GM12875 (cell line): ENCODE measurements at regions not wholly inside any gene's neighbourhood (a gene's known extent, or its start where the extent isn't known, plus 50 kb on each side); places are given as distances from the start of the nearest gene placed in this dataset.

ENCODE experiments used
- H3K4me3 ChIP-seq: one replicate; pipeline ENCODE4 v1.5.1; 2011; ENCODE audit warnings: low read depth, low read length, control low read depth
- TF ChIP-seq, protein P1 (sequence below): IDR thresholded peaks from 2 replicates; pipeline ENCODE4 v1.5.1; 2011; ENCODE audit warnings: low read depth, mild to moderate bottlenecking, control low read depth, inconsistent platforms, low read length, moderate library complexity, borderline replicate concordance; ENCODE audit not compliant: insufficient read depth

DNA sequence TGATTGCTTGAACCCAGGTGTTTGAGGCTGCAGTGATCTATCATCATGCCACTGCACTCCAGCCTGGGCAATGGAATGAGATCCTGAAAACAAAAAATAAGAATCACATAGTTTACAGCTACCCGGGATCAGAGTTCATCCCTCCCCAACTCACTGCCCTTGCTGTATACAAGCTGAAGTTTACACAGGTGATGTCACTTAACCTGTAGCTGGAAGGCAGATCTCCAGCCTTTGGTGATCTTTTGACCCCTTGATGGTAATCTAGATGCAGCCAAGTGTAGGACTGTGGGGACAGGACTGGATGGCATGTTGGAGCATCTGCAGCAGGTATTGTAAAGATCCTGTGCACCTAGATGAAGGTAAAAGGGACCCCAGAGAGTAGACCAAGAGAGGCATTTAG, 66.7 kb upstream of the SLC14A2 start:
- TF ChIP-seq, protein P1, sequence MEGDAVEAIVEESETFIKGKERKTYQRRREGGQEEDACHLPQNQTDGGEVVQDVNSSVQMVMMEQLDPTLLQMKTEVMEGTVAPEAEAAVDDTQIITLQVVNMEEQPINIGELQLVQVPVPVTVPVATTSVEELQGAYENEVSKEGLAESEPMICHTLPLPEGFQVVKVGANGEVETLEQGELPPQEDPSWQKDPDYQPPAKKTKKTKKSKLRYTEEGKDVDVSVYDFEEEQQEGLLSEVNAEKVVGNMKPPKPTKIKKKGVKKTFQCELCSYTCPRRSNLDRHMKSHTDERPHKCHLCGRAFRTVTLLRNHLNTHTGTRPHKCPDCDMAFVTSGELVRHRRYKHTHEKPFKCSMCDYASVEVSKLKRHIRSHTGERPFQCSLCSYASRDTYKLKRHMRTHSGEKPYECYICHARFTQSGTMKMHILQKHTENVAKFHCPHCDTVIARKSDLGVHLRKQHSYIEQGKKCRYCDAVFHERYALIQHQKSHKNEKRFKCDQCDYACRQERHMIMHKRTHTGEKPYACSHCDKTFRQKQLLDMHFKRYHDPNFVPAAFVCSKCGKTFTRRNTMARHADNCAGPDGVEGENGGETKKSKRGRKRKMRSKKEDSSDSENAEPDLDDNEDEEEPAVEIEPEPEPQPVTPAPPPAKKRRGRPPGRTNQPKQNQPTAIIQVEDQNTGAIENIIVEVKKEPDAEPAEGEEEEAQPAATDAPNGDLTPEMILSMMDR: no peak
- no peak overlapping the region for H3K4me3 ChIP-seq

DNA sequence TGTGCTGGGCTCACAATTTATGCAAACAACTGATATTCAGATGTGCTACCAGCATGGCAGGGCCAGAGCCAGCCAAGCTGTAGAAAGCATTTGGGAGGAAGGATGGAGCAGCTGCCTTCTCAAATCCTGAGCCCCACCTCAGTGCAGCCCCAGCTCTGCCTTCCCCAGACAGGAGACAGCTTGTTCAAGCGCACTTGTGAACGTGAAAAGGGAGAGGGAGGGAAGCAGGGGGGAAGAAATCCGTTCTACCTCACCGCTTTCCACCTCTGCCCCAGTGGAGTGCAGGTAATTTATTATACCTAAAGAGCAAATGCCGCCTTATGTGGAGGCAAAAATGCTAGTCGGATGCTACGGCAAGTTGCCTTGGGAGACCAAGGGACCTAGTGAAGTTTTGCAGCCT, 66.0 kb upstream of the SLC14A2 start:
- no peak overlapping the region for H3K4me3 ChIP-seq
- TF ChIP-seq, protein P1: no peak

DNA sequence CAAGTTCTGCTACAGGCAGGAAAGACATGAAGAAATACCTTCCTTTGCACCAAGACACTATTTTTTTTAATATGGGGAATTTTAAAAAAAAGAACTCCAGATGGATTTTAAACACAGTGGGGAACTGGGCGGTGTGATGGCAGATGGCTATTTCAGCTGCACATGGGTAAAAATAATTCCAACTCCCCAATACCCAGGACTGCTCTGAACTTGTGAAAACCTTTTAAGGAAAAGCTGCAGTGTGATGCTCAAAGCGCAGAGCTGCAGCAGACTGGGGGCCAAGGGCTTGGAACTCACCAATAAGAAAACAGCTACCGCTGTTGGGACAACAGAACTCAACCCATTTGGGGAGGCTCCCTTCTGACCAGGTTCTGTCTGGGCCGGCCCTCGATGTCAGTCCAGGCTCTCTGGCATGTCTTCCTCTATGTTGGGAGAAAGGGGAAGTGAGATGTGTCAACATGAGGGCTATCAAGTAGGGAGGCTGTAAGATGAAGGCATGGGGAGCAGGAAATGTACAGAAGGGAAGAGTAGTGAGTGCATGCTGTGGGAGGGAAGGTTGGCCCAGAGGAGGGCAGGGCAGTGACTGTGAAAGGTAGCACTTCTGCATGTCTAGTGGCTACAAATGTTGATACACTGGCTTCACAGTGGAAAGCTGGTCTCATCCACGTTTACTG, 64.0 kb upstream of the SLC14A2 start:
- TF ChIP-seq, protein P1: no peak
- no peak overlapping the region for H3K4me3 ChIP-seq

DNA sequence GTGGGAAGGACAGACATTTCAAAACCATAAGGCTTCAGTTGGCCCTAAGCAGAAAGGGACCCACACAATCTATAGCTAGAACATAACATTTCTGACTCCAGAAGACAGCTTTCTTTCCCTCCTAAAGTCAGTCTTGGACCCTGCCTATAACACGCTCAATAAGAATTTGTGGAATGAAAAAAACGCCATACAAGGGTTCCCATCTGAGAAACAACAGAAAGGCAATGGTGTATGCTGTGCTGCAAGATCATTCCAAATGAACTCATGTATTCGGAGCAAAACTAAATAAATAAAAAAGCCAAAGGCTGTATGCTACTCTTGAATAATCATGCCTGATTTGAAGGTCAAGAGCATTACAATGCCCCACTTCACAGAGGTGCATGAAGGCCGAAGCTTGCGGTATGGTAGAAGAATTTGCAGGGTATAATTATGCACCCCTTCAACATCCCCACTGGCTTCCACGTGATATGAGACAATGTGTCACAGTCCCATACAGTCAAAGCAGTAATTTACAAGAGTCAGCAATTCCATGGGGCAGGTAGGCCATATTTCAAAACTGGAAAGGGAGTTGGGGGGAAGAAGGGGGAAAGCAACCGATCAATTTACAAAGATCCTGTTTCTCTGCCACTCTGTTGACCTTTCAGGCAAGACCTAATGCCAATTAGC, 61.4 kb upstream of the SLC14A2 start:
- TF ChIP-seq, protein P1: no peak

DNA sequence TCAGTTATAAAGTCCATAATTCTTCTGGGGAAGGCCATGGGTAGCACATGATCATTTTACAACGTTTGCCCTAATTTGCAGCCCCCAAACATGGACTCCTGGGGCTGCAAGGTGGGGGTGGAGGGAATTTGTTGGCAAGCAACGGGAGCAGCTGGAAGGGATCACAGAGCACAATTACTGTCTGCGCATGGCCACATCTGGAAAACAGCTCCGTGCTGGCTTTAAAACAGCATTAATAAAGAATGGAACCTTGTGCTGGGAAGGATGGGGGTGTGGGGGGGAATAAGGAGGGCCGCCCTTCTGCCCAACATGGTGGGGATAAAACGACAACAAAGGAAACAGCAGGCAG, 60.9 kb upstream of the SLC14A2 start:
- H3K4me3 ChIP-seq: no peak overlapping the region
- TF ChIP-seq, protein P1: no peak

More for the DNA sequence above, 61.4 kb upstream of the SLC14A2 start:
- H3K4me3 ChIP-seq: no peak overlapping the region

DNA sequence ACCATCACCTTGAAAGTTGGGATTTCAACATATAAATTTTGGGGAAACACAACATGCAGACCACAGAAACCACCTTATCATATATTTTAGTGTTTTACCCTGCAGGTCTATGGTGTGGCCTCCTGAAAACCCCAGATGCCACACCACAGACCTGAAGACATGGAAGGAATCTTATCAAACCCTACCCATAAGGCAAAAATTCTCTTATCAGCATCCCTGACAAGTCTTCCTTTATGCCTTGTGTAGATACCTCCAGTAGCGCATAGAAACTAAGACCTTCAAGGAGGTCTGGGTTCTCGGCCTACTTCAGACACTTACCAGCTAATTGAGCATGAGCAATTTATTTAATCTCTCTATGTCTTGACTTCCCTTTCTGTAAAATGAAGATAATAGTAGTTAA, 59.1 kb upstream of the SLC14A2 start:
- no peak overlapping the region for H3K4me3 ChIP-seq
- TF ChIP-seq, protein P1: no peak

DNA sequence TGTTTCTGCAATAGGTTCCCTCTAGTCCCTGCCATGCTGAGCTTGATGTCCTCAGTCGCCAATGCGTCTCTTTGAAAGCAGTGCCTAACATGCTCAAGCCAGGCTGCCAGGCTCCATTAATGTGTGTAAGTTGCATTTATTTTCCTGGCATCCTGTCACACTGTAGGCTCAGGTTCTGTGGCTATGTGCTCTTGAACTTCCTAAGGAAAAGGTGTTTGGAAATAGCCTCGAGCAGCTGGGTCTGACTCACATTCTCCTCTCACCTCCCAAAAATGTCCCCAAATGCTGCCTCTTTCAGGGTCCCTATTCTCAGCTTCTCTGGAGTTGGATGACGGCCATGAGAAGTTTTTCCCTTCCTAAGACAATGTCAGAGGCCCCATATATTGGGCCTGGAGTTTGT, 58.0 kb upstream of the SLC14A2 start:
- TF ChIP-seq, protein P1: no peak
- no peak overlapping the region for H3K4me3 ChIP-seq
